GM19467 (cell line): ENCODE measurements at regions not wholly inside any gene's neighbourhood (a gene's known extent, or its start where the extent isn't known, plus 50 kb on each side); places are given as distances from the start of the nearest gene placed in this dataset.

Source experiments
- ATAC-seq: cut with Tn5 transposase; IDR thresholded peaks from one replicate; pipeline ENCODE4 v1.9.1; 2021; ENCODE audit warnings: mild to moderate bottlenecking, moderate library complexity; ENCODE audit not compliant: unreplicated experiment

- ATAC-seq = no peak
Observed at GRCh38 chr6:82017288-82017687, 230.3 kb downstream of the IBTK start.

GRCh38 chr6:82015526-82015925 lies 232.0 kb downstream of the IBTK start:
- ATAC-seq = no peak

GRCh38 chr6:82015043-82015442 lies 232.5 kb downstream of the IBTK start:
- no peak for ATAC-seq

- ATAC-seq = no peak
Observed at GRCh38 chr6:82013561-82014530, 233.7 kb downstream of the IBTK start.

- peak; percentile 77 for ATAC-seq
Observed at GRCh38 chr6:82006027-82006738, 241.4 kb downstream of the IBTK start.

- no peak for ATAC-seq
Observed at GRCh38 chr6:82000551-82000950, 247.0 kb downstream of the IBTK start.

- no peak for ATAC-seq
Observed at GRCh38 chr6:81999826-82000225, 247.3 kb upstream of the TENT5A start.

GRCh38 chr6:81999270-81999669 lies 246.8 kb upstream of the TENT5A start:
- no peak for ATAC-seq

- ATAC-seq = no peak
Observed at GRCh38 chr6:81998432-81998831, 246.0 kb upstream of the TENT5A start.

GRCh38 chr6:81997090-81997926 lies 244.8 kb upstream of the TENT5A start:
- ATAC-seq = no peak

- no peak for ATAC-seq
Observed at GRCh38 chr6:81996414-81996813, 243.9 kb upstream of the TENT5A start.

- no peak for ATAC-seq
Observed at GRCh38 chr6:81995548-81996289, 243.2 kb upstream of the TENT5A start.

- ATAC-seq = no peak
Observed at GRCh38 chr6:81988871-81989270, 236.4 kb upstream of the TENT5A start.

GRCh38 chr6:81988446-81988845 lies 236.0 kb upstream of the TENT5A start:
- no peak for ATAC-seq

- no peak for ATAC-seq
Observed at GRCh38 chr6:81987293-81987692, 234.8 kb upstream of the TENT5A start.

GRCh38 chr6:81985191-81985590 lies 232.7 kb upstream of the TENT5A start:
- no peak for ATAC-seq

- peak; percentile 57 for ATAC-seq
Observed at GRCh38 chr6:81984599-81984998, 232.1 kb upstream of the TENT5A start.

GRCh38 chr6:81981812-81982211 lies 229.3 kb upstream of the TENT5A start:
- ATAC-seq = no peak

- ATAC-seq = no peak
Observed at GRCh38 chr6:81979767-81980166, 227.3 kb upstream of the TENT5A start.

GRCh38 chr6:81979329-81979728 lies 226.8 kb upstream of the TENT5A start:
- no peak for ATAC-seq
